SJCRH30 (cell line): ENCODE measurements at regions not wholly inside any gene's neighbourhood (a gene's known extent, or its start where the extent isn't known, plus 50 kb on each side); places are given as distances from the start of the nearest gene placed in this dataset.

Experiments
- DNase-seq, 2 experiments: peaks; one replicate each; pipeline ENCODE4 v3.0.0-alpha.2; 2015 to 2020
- H3K27ac ChIP-seq: fragments of 250-450 bp; sonication (Bioruptor Pico); 2 replicates; pipeline ENCODE4 v1.5.1; 2020; ENCODE audit warnings: mild to moderate bottlenecking, moderate library complexity
- H3K27me3 ChIP-seq: fragments of 250-450 bp; sonication (Bioruptor Pico); 2 replicates; pipeline ENCODE4 v1.5.1; 2020; ENCODE audit warnings: mild to moderate bottlenecking, moderate library complexity
- H3K36me3 ChIP-seq: fragments of 250-450 bp; sonication (Bioruptor Pico); 2 replicates; pipeline ENCODE4 v1.5.1; 2020; ENCODE audit warnings: mild to moderate bottlenecking, moderate library complexity
- H3K4me1 ChIP-seq: fragments of 250-450 bp; sonication (Bioruptor Pico); 2 replicates; pipeline ENCODE4 v1.5.1; 2020; ENCODE audit warnings: mild to moderate bottlenecking, moderate library complexity
- H3K4me3 ChIP-seq: fragments of 250-450 bp; sonication (Bioruptor Pico); 2 replicates; pipeline ENCODE4 v1.5.1; 2020; ENCODE audit warnings: mild to moderate bottlenecking, moderate library complexity
- H3K9me3 ChIP-seq: fragments of 250-450 bp; sonication (Bioruptor Pico); replicated peaks from 2 replicates; pipeline ENCODE4 v1.5.1; 2020; ENCODE audit warnings: mild to moderate bottlenecking, moderate library complexity

- H3K4me3 ChIP-seq = no peak overlapping the region
- H3K36me3 ChIP-seq = no peaks in the 10 kb centered on the region
- peaks cover 14% of the 10 kb centered on the region for H3K4me1 ChIP-seq
- no peak for DNase-seq
- no peak overlapping the region for H3K27ac ChIP-seq
- H3K9me3 ChIP-seq = no peaks in the 10 kb centered on the region; the same call in 1 of the 2 replicates
- no peaks in the 10 kb centered on the region for H3K27me3 ChIP-seq
These were observed 389.5 kb downstream of the KCNRG start for GRCh38 chr13:50404769-50405168.

DNA sequence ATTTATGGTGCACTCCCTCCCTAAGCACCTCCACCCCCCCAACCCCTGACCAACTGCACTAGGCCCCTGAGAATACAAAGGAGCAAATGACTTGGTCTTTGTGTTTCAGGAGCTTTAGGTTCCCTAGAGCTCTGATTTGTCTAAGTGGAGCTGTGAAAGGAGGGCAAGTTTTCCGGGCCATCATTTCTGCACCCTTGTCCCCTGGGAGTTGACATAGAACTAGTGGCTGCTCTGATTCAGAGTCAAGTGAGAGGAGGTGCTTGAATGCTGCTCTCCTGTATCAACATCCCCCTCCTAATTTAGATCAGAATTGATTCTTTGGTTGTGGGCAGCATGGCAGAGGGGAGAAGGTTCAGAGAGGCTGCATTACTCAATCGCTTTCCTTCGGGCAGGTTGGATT is 391.6 kb downstream of the KCNRG start:
- no peaks in the 10 kb centered on the region; the same call in 1 of the 2 replicates for H3K9me3 ChIP-seq
- no peak overlapping the region for H3K4me3 ChIP-seq
- no peak for DNase-seq
- no peaks in the 10 kb centered on the region for H3K36me3 ChIP-seq
- H3K4me1 ChIP-seq = peaks cover 10% of the 10 kb centered on the region
- no peaks in the 10 kb centered on the region for H3K27me3 ChIP-seq
- H3K27ac ChIP-seq = no peak overlapping the region

GRCh38 chr13:50408068-50408467 is 392.8 kb downstream of the KCNRG start:
- DNase-seq = no peak
- no peaks in the 10 kb centered on the region for H3K27me3 ChIP-seq
- peaks cover 15% of the 10 kb centered on the region for H3K4me1 ChIP-seq
- no peaks in the 10 kb centered on the region for H3K36me3 ChIP-seq
- no peaks in the 10 kb centered on the region for H3K9me3 ChIP-seq
- H3K27ac ChIP-seq = no peak overlapping the region
- no peak overlapping the region for H3K4me3 ChIP-seq

- no peak for DNase-seq
- H3K36me3 ChIP-seq = no peaks in the 10 kb centered on the region
- no peak overlapping the region for H3K4me3 ChIP-seq
- no peaks in the 10 kb centered on the region for H3K9me3 ChIP-seq
- H3K27ac ChIP-seq = no peak overlapping the region
- H3K4me1 ChIP-seq = peaks cover 15% of the 10 kb centered on the region
- H3K27me3 ChIP-seq = no peaks in the 10 kb centered on the region
These were observed 394.0 kb downstream of the KCNRG start for GRCh38 chr13:50409220-50409619.

DNA sequence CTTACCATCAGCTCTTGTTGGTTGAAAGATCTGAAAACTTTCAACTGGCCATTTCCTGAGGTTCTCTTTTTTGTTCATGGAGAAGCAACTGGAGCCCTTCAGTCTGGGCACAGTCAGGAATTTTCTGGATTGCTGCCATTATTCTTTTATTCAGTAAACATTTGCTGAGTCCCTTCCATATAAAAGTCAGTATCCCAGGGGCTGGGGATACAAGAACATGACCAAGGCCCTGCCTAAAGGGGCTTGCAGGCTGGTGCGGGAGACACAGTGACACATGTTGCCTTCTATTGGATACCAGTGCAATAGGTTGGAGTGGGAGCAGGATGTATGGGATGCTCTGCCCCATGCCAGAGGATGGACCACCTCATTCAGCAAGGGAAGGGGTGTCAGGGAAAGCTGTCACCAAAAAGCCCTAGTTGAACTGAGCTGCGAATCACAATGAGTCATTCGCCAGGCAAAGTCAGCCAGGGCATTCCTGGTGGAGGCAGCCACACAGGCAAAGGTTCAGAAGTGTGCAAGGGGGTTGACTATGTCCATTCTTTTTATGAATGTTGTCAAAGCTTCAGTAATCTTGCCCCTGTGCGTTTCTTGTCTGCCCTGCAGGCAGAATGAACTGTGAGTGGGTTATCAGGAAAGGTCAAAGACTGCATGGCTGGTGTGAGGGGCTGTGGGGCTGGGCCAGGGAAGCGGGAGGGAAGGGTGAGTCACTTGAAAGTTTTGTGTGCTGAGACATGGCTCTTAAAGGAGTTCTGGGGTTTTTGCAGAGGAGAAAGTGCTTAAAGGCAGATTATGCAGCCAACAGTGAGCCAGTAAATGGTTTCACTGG is 395.9 kb downstream of the KCNRG start:
- Histone ChIP-seq H3K4me1 (peaks cover 15% of the 10 kb centered on the region), H3K36me3 (no peaks in the 10 kb centered on the region), H3K4me3 (no peak overlapping the region), H3K27me3 (no peaks in the 10 kb centered on the region), H3K27ac (peak overlapping the region; percentile 24; the same call in 1 of the 2 replicates), H3K9me3 (0 out of 2 replicates have a peak, but pooled peaks cover 3% of the 10 kb centered on the region)
- peak; percentile 36 to 42 for DNase-seq

- 0 out of 2 replicates have a peak, but pooled peaks cover 3% of the 10 kb centered on the region for H3K9me3 ChIP-seq
- no peak overlapping the region for H3K4me3 ChIP-seq
- no peak for DNase-seq
- H3K36me3 ChIP-seq = no peaks in the 10 kb centered on the region
- no peak overlapping the region for H3K27ac ChIP-seq
- H3K4me1 ChIP-seq = peaks cover 15% of the 10 kb centered on the region
- H3K27me3 ChIP-seq = no peaks in the 10 kb centered on the region
These were observed 396.9 kb downstream of the KCNRG start for GRCh38 chr13:50412046-50412617.

GRCh38 chr13:50414640-50415039 is 399.4 kb downstream of the KCNRG start:
- no peak overlapping the region for H3K27ac ChIP-seq
- peaks cover 15% of the 10 kb centered on the region for H3K4me1 ChIP-seq
- 0 out of 2 replicates have a peak, but pooled peaks cover 3% of the 10 kb centered on the region for H3K9me3 ChIP-seq
- H3K36me3 ChIP-seq = no peaks in the 10 kb centered on the region
- no peak overlapping the region for H3K4me3 ChIP-seq
- no peaks in the 10 kb centered on the region for H3K27me3 ChIP-seq
- DNase-seq = no peak

- H3K4me3 ChIP-seq = no peak overlapping the region
- DNase-seq = no peak
- H3K36me3 ChIP-seq = no peaks in the 10 kb centered on the region
- no peaks in the 10 kb centered on the region for H3K27me3 ChIP-seq
- no peak overlapping the region for H3K27ac ChIP-seq
- H3K4me1 ChIP-seq = peaks cover 15% of the 10 kb centered on the region
- 0 out of 2 replicates have a peak, but pooled peaks cover 3% of the 10 kb centered on the region for H3K9me3 ChIP-seq
These were observed 400.2 kb downstream of the KCNRG start for GRCh38 chr13:50415428-50415827.

DNA sequence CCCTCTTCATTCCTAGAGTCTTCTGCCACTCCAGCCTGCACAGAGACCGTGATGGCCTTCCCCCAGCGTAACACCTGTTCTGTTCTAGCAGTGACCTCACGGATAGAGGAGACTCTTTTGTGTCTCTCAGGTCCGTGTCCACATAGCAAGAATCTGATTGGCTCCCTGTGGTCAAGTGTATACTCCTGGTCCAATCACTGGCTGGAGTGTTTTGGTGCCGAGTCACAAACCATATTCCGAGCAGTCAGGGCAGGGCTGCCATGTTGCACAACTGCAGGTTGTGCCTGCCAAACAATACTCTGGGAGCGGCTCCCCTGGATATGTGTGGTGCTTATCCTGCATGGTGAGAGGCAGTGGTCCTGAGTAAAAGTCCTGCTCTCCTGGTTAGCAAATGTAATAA is 402.4 kb downstream of the KCNRG start:
- Histone ChIP-seq H3K4me1 (no peaks in the 10 kb centered on the region), H3K27me3 (no peaks in the 10 kb centered on the region), H3K4me3 (no peak overlapping the region), H3K36me3 (no peaks in the 10 kb centered on the region), H3K27ac (no peak overlapping the region), H3K9me3 (0 out of 2 replicates have a peak, but pooled peaks cover 3% of the 10 kb centered on the region)
- peak; percentile 17 to 30 for DNase-seq

DNA sequence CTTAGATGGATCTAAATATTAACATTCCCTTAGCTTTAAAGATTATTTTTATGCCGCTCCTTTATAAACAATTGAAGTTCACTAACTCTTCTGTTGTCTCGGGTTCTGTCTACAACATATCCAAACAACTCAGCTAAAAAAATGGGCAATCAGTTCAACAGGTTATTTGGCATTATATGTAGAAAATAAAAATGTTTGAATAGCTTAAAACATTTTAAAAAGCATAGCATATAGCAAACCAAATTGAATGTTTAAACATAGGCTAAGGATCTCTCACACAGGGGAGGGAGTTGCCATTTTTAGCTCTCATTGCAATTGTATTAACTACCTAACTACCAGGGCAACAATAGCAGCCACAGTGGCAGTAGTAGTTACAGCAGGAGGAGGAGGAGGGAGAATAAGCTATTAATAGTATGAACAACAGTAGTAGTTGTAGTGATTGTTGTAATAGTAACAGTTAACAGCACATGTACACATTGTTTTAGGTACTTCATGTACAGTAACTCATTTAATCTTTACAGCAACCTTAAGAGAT is 404.2 kb downstream of the KCNRG start:
- H3K27me3 ChIP-seq = no peaks in the 10 kb centered on the region
- DNase-seq = no peak
- H3K9me3 ChIP-seq = 0 out of 2 replicates have a peak, but pooled peaks cover 3% of the 10 kb centered on the region
- no peaks in the 10 kb centered on the region for H3K36me3 ChIP-seq
- no peak overlapping the region for H3K27ac ChIP-seq
- no peaks in the 10 kb centered on the region for H3K4me1 ChIP-seq
- H3K4me3 ChIP-seq = no peak overlapping the region

DNA sequence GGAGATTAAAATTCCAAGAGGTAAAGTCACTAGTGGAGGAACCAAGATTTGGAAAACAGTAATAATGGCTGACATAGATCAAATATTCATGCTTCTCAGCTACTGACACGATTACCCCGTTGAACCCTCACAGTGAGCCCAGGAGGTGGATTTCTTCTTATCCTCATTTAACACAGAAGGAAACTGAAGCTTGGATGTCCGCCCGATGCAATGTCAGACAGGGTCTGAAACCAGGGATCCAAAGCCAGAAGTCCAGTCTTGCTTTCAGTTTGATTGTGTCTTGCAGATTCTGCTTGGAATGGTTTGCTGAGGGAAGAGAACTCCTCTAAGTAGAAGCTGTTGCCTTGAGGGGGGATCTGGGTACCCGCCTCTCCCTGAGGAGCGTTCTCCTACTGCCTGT is 404.7 kb downstream of the KCNRG start:
- no peak for DNase-seq
- H3K4me3 ChIP-seq = no peak overlapping the region
- no peak overlapping the region for H3K27ac ChIP-seq
- no peaks in the 10 kb centered on the region for H3K27me3 ChIP-seq
- H3K9me3 ChIP-seq = 0 out of 2 replicates have a peak, but pooled peaks cover 3% of the 10 kb centered on the region
- H3K36me3 ChIP-seq = no peaks in the 10 kb centered on the region
- H3K4me1 ChIP-seq = no peaks in the 10 kb centered on the region

DNA sequence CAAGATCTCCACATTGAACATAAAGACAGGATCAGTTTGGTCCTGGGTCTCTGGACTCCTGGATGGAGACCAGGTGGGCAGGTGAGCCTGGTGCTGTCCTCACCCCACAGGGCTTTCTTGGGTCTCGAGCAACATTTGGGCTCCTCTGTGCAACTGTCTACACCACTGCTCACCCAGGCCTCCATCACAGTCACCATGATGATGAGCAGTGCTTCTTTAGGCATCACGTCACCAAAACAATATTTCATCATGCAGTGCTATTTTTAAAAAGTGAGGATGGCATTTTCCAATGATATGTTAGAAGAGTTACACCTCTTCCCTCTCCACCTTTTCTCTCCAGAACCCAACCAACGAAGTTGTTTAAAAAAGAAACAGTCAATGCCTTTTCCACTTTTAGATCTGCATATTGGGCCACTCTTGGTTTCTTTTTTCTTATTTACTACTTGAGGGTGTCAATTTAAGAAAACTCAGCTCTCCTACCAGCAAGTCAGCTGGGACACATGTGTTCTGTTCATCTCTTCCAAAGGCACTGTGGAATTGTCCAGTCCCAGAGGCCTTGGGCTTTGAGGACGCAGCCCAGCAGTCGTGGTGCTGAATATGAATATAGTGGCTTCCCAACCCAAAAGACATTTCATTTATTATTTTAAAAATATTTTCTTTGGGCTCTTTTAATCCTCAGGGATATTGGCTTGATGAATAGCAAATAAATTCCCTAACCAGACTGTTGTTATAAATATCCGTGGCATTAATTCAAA is 405.7 kb downstream of the KCNRG start:
- Histone ChIP-seq H3K4me1 (no peaks in the 10 kb centered on the region), H3K9me3 (no peaks in the 10 kb centered on the region), H3K36me3 (no peaks in the 10 kb centered on the region), H3K27me3 (no peaks in the 10 kb centered on the region), H3K4me3 (no peak overlapping the region), H3K27ac (no peak overlapping the region)
- no peak for DNase-seq

DNA sequence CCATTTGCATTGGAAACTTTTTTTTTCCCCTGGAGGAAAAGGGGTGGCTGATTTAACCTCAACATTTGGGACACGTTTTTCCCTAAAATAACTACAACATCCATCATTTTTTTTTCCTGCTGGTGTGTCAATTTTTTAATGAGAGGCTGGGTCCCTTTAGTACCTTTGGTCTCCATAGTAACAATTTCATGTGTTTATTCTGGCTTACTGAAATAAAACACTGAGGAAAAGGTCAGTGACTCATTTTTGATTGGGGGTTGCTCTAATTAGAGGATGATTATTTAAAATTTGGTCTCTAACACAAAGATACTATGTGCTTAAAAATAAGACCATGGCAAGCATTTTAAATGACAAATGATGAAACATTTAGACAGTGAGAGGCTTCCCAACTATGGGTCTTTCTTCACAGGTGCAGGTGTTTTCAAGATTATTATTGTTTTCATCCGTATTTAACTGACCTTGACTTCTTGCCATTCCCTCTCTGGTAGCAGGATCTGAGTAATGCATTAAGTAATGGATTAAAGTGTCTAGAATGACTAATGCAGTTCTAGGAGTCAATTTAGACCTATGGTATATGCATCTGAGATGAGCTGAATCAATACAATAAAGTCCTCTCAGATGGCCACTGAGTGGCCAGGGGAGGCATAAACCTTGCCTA is 406.4 kb downstream of the KCNRG start:
- no peaks in the 10 kb centered on the region for H3K9me3 ChIP-seq
- DNase-seq = no peak
- H3K4me3 ChIP-seq = no peak overlapping the region
- H3K27me3 ChIP-seq = no peaks in the 10 kb centered on the region
- H3K27ac ChIP-seq = no peak overlapping the region
- no peaks in the 10 kb centered on the region for H3K4me1 ChIP-seq
- no peaks in the 10 kb centered on the region for H3K36me3 ChIP-seq
